HG02938 (cell line): ENCODE measurements at regions not wholly inside any gene's neighbourhood (a gene's known extent, or its start where the extent isn't known, plus 50 kb on each side); places are given as distances from the start of the nearest gene placed in this dataset.
"Not testable (repeated sequence)": the region's sequence is repeated elsewhere in the genome, so short reads cannot be mapped to it uniquely, and the experiment has no call there.

ENCODE experiments used
- ATAC-seq: cut with Tn5 transposase; IDR thresholded peaks from one replicate; pipeline ENCODE4 v1.9.1; 2021; ENCODE audit warnings: mild to moderate bottlenecking, moderate library complexity; ENCODE audit not compliant: unreplicated experiment

DNA sequence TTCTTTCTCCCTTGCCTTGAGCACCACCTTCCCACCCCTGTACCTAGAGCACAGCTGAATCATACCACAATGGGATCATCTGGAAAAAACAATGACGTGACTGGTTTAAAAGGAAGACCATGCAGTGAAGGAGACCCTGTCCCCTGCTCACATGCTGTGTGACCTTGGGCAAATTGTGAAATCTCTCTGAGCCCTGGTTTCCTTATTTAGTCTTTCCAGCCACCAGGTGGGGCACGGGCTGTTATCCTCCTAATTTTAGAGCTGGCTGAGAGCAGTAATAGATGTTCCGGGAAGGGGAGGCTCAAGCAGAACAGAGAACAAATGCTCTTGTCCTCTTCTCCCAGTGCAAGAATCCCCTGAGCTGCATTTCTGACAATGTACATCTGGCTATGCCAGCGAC, 198.3 kb downstream of the RPS24 start:
- ATAC-seq = no peak

DNA sequence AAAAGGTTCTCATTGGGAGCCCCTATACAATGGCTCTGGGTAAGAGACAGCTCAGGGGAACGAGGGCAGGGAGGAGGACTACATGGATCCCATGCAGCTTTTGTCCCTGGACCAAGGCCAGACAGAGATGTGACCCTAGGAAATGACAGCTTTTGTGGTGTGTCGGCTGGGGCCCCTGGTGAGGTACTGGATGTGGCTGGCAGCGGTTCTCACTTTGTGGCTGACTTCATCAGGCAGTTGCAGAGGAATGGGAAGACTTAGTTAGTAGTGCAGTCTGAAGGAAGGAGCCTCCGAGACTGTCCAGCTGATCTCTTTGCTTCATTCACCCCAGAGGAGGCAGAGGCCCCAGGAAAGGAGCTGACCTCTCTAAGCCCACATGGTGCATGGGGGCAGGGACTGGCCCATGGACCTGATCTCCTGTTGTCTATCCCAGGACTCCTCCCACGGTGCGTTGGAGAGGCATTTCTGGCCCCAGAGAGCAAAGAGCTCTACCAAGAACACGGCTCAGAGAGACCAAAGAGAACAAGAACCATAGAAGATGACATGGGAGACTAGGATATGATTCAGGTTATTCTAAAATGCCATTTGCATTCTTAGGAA, 202.9 kb downstream of the RPS24 start:
- ATAC-seq = no peak

GRCh38 chr10:78237951-78238350, 204.3 kb downstream of the RPS24 start:
- not testable (repeated sequence) for ATAC-seq

DNA sequence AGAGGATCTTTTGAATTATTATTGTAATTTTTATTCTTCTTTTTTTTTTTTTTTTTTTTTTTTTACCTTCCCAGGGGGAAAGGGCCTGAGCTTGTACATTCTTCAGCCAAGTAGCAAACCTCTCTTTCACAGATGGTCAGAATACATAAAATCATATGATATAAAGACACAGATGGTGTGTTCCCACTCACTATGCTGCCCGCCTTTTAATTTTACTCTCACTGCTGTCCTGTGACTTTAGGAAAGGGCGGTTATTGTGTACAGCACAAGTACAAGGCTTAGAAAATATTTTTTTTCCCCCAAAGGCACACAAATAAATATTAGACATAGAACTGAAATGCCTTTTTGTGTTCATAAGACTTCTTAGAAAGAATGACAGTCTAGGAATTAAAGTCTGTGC, 213.6 kb downstream of the RPS24 start:
- ATAC-seq = no peak

- no peak for ATAC-seq
Measured at GRCh38 chr10:78247821-78248220, 214.2 kb downstream of the RPS24 start.

GRCh38 chr10:78248651-78249464, 215.2 kb downstream of the RPS24 start:
- no peak for ATAC-seq

- ATAC-seq = no peak
Measured at GRCh38 chr10:78249690-78250089, 216.0 kb downstream of the RPS24 start.

DNA sequence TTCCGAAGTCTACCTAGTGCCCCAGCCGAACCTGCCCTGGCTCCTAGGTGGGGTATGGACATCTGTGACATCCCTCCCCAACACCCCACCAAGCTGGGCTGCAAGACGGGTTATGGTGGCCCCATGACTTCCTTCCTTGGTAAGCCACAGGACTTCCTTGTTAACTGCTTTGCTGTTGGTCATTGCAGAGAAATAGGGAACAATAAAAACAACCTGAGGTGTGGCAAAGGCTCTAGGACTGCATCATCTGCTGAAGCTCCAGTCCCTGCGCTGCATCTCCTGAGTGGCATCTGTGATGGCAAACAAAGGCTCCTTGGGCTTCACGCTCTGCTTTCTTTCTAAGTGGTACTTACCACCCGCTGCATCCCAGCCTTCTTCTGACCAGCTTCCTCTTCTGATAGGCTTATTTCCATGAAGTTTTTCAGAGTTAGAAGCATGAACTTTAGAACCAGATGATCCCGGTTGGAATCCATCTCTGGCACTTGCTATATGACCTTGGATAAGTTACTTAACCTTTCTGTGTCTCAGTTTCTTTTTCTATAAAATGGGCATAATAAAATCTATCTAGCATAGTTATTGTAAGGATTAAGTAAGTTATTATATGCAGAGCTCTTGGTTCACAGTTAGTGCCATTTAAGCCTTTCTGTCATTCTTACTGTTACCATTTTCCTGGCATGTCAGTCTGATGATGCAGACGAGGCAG, 216.8 kb downstream of the RPS24 start:
- no peak for ATAC-seq

DNA sequence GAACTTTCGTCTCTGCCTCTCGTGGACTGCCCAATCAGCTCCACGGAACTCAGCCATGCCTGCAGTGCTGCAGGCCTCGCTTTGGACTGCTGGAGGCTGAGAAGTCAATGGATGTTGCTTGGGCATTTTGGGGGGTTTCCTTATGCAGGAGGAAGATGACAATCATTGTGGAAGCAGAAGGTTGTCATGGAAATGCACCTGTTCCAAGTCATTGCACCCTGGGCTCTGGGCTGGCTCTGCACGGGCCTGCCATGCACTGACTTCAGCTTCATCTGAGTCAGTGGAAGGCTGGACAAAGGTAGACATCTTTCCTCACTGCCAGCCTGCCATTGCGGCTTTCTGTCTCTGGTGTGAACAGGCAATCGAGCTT, 217.3 kb downstream of the RPS24 start:
- ATAC-seq = no peak

DNA sequence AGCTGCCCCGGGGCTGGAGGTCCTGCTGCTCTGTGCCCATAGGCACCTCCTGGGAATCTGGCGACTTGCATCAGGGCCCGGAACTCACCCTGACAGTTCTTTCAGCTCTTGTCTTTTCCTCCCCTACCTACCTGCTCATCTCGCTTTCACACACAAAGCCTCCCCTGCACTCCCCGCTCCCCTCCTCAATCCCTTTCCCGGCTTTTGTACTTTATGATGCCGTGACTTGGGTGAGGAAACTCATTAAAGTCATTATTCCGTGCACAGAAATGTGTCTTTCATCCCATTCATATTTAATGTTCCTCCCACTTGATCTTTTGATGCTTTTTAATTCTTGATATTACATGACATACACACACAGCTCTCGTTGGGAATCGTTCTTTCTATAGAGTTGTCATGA, 218.6 kb downstream of the RPS24 start:
- no peak for ATAC-seq

DNA sequence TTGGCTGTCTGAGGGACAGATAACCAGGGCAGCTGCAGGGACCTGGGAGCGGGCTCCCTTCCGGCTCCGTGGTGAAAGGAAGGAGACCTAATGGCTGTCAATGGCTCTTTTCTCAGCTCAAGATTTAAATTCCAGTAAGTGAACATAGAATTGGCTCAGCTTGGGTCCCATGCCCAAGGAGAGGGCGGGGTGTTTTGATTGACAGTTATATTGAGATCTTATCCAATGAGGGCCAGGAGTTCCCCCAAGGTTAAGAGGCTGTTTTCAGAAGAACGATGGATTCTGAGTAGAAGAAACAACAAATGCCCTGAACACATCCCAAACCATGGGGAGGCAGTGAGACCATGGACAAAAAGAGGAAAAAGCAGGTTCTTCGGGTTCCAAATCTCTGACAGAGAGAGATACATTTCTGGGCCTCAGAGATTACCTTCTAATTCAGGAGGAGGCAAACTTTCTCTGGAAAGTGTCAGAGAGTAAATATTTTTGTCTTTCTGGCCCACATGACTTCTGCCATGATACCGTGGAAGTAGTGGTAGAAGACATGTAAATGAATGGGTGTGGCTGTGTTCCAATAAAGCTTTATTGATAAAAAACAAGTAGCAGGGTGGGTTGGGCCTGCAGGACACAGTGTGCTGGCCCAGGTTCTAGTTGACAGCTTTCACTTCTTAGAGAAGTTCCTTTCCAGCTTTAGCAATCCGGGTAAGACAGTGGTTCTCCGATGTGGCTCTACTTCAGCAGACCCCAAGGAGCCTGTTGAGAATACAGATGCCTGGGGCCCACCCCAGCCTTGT, 219.6 kb downstream of the RPS24 start:
- no peak for ATAC-seq

- no peak for ATAC-seq
Measured at GRCh38 chr10:78254013-78254412, 220.3 kb downstream of the RPS24 start.

- no peak for ATAC-seq
Measured at GRCh38 chr10:78255214-78255613, 221.6 kb downstream of the RPS24 start.

DNA sequence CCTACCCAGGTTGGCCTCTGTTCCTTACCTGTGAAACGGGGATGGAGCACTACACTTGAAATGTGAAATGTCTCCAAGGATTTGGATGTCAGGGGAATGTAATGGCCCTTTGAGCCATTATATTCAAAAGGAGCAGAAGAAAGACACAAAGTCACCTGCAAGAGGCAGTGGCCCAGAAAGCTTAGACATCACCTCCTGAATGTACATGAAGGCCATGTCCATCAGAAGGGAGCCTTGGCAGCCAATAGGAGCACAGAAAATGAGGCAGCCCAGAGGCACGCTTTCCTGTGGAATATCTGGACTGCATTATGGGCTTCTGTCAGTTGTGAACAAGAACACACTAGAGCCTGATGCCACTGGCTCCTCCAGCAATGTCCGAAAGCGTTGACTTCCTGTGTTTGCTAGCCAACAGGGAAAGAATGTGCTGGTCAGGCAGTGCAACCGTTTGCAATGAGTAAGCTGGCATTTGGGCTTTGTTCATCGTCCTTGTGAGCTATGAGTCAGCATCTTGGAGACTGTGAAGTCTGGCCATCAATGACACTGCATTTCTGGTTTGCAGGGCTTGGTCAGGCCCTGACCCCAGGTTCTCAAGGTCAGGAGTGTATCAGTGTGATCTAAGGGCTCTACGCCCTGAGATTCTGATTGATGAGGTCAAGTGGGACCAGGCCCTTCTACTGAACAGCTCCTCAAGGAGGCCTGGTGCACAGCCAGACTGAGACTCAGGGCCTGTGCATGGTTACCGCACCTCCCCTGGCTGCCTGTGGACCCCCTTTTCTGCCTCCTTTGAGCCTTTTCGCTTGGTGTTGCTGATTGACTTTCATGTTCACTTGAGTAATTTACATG, 222.4 kb downstream of the RPS24 start:
- no peak for ATAC-seq

GRCh38 chr10:78258323-78259030, 224.8 kb downstream of the RPS24 start:
- ATAC-seq = no peak

- ATAC-seq = no peak
Measured at GRCh38 chr10:78259391-78259790, 225.7 kb downstream of the RPS24 start.

- ATAC-seq = no peak
Measured at GRCh38 chr10:78260141-78260540, 226.5 kb downstream of the RPS24 start.

GRCh38 chr10:78260680-78261079, 227.0 kb downstream of the RPS24 start:
- ATAC-seq = no peak

- no peak for ATAC-seq
Measured at GRCh38 chr10:78261291-78261690, 227.6 kb downstream of the RPS24 start.

GRCh38 chr10:78262860-78263259, 229.2 kb downstream of the RPS24 start:
- no peak for ATAC-seq
